Erythroblast (primary cell): ENCODE measurements at regions not wholly inside any gene's neighbourhood (a gene's known extent, or its start where the extent isn't known, plus 50 kb on each side); places are given as distances from the start of the nearest gene placed in this dataset.

Source experiments
- GATA1 ChIP-seq: IDR thresholded peaks from 2 replicates; pipeline ENCODE4 v1.6.1; 2011; ENCODE audit warnings: low read depth, mild to moderate bottlenecking, control low read depth, low read length, moderate library complexity
- POLR2A ChIP-seq: IDR thresholded peaks from 2 replicates; pipeline ENCODE4 v1.6.1; 2011; ENCODE audit warnings: mild to moderate bottlenecking, low read length

DNA sequence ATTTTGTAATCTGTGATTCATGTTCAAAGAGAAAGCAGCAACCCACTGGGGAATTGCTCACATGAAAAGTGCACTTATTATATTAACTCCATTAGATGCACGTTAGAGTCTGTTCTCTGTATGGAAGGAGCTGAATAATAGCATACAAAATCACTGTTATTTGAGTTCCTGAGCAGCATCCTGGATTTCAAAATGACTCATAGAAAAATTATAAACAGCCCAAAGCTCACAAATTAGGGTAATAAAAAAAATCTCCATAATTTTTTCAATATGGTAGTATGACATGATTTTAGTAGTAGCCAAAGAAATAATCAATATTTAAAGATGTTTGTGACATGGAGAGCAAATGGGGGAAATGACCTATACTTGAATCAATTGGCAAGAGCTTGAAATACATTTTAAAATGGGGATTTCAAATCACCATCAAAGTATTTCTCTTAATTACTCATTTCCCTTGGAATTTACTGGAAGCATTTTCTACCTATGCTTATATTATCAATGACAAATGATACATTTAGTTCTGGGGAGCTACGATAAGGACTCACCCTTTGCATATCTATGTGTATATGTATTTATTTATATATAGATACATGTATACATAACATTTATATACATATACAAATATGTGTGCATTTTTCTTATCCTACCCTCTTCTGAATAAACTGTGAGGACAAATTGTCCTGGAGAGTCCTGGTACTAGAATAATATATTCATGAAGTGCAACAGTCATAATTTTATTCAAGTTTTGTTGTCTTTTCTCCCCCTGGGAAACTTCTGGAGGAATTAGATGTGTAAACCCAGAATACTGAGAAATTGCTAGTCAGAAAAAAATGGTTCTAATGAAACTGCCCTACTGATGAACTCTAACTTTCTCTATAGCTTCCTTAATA lies 116.3 kb downstream of the RPL22L1 start:
- TF ChIP-seq POLR2A (no peak), GATA1 (no peak)
